Osteoblast (primary cell): ENCODE measurements at regions not wholly inside any gene's neighbourhood (a gene's known extent, or its start where the extent isn't known, plus 50 kb on each side); places are given as distances from the start of the nearest gene placed in this dataset.
"Not testable (repeated sequence)": the region's sequence is repeated elsewhere in the genome, so short reads cannot be mapped to it uniquely, and the experiment has no call there.

ENCODE experiments used
- DNase-seq: peaks from one replicate; pipeline ENCODE4 v3.0.0; 2011; ENCODE audit warnings: low spot score, mixed read lengths; ENCODE audit not compliant: insufficient read length; ENCODE audit errors: missing footprints
- H2AFZ ChIP-seq: 2 replicates; pipeline ENCODE4 v1.6.0; 2011; ENCODE audit warnings: mild to moderate bottlenecking, low read length
- H3K27ac ChIP-seq: 2 replicates; pipeline ENCODE4 v1.5.1; 2011; ENCODE audit warnings: mild to moderate bottlenecking, low read depth, low read length, moderate library complexity
- H3K27me3 ChIP-seq: 2 replicates; pipeline ENCODE4 v1.6.0; 2012; ENCODE audit warnings: mild to moderate bottlenecking, control low read depth, inconsistent platforms, low read length, moderate library complexity; ENCODE audit not compliant: insufficient read depth
- H3K36me3 ChIP-seq: 2 replicates; pipeline ENCODE4 v1.5.1; 2011; ENCODE audit warnings: mild to moderate bottlenecking, low read length, control low read depth, moderate library complexity; ENCODE audit not compliant: insufficient read depth
- H3K4me1 ChIP-seq: 2 replicates; pipeline ENCODE4 v1.5.1; 2011; ENCODE audit warnings: mild to moderate bottlenecking, low read length, control low read depth, moderate library complexity; ENCODE audit not compliant: insufficient read depth
- H3K4me2 ChIP-seq: 2 replicates; pipeline ENCODE4 v1.6.0; 2011; ENCODE audit warnings: mild to moderate bottlenecking, low read length; ENCODE audit not compliant: insufficient read depth
- H3K4me3 ChIP-seq: fragments of 200-600 bp; sonication (generic); 3 replicates; pipeline ENCODE4 v1.5.1; 2012; ENCODE audit warnings: mild to moderate bottlenecking, low read length, inconsistent platforms; ENCODE audit not compliant: insufficient read depth
- H3K79me2 ChIP-seq: 2 replicates; pipeline ENCODE4 v1.6.0; 2012; ENCODE audit warnings: mild to moderate bottlenecking, low read length, control low read depth, inconsistent platforms; ENCODE audit not compliant: insufficient read depth
- H3K9me3 ChIP-seq: 2 replicates; pipeline ENCODE4 v1.5.1; 2011; ENCODE audit warnings: low read depth, low read length, control low read depth
- H4K20me1 ChIP-seq: 2 replicates; pipeline ENCODE4 v1.6.0; 2012; ENCODE audit warnings: mild to moderate bottlenecking, low read length, control low read depth; ENCODE audit not compliant: insufficient read depth

GRCh38 chr22:16681290-16681689 is 88.7 kb upstream of the CCT8L2 start:
- H3K27me3 ChIP-seq, H3K27ac ChIP-seq, H3K9me3 ChIP-seq, H3K4me1 ChIP-seq, H3K4me2 ChIP-seq, DNase-seq, H3K79me2 ChIP-seq, H3K36me3 ChIP-seq, H2AFZ ChIP-seq, H3K4me3 ChIP-seq, H4K20me1 ChIP-seq: not testable (repeated sequence)

- H3K79me2 ChIP-seq, H3K4me3 ChIP-seq, H3K4me2 ChIP-seq, H3K27ac ChIP-seq, H4K20me1 ChIP-seq, H2AFZ ChIP-seq, H3K9me3 ChIP-seq, DNase-seq, H3K4me1 ChIP-seq, H3K27me3 ChIP-seq, H3K36me3 ChIP-seq: not testable (repeated sequence)
Measured at GRCh38 chr22:16680209-16680899, 87.7 kb upstream of the CCT8L2 start.

- not testable (repeated sequence) for H3K4me2 ChIP-seq, H3K4me3 ChIP-seq, H3K27me3 ChIP-seq, DNase-seq, H4K20me1 ChIP-seq, H3K9me3 ChIP-seq, H3K4me1 ChIP-seq, H2AFZ ChIP-seq, H3K27ac ChIP-seq, H3K36me3 ChIP-seq, H3K79me2 ChIP-seq
Measured at GRCh38 chr22:16679191-16679834, 86.7 kb upstream of the CCT8L2 start.

- H3K36me3 ChIP-seq, DNase-seq, H3K27me3 ChIP-seq, H4K20me1 ChIP-seq, H3K4me2 ChIP-seq, H3K79me2 ChIP-seq, H3K4me1 ChIP-seq, H2AFZ ChIP-seq, H3K4me3 ChIP-seq, H3K9me3 ChIP-seq, H3K27ac ChIP-seq: not testable (repeated sequence)
Measured at GRCh38 chr22:16673433-16673832, 80.8 kb upstream of the CCT8L2 start.

GRCh38 chr22:16665610-16666009 is 73.0 kb upstream of the CCT8L2 start:
- not testable (repeated sequence) for H3K27me3 ChIP-seq, H3K36me3 ChIP-seq, H2AFZ ChIP-seq, DNase-seq, H3K4me1 ChIP-seq, H4K20me1 ChIP-seq, H3K9me3 ChIP-seq, H3K27ac ChIP-seq, H3K79me2 ChIP-seq, H3K4me2 ChIP-seq, H3K4me3 ChIP-seq

GRCh38 chr22:16662330-16662729 is 69.7 kb upstream of the CCT8L2 start:
- not testable (repeated sequence) for H3K9me3 ChIP-seq, H3K79me2 ChIP-seq, H3K27ac ChIP-seq, H3K4me1 ChIP-seq, DNase-seq, H3K4me2 ChIP-seq, H4K20me1 ChIP-seq, H3K27me3 ChIP-seq, H2AFZ ChIP-seq, H3K36me3 ChIP-seq, H3K4me3 ChIP-seq

- not testable (repeated sequence) for H3K36me3 ChIP-seq, DNase-seq, H3K4me3 ChIP-seq, H4K20me1 ChIP-seq, H2AFZ ChIP-seq, H3K4me1 ChIP-seq, H3K27me3 ChIP-seq, H3K79me2 ChIP-seq, H3K4me2 ChIP-seq, H3K9me3 ChIP-seq, H3K27ac ChIP-seq
Measured at GRCh38 chr22:16660989-16661388, 68.4 kb upstream of the CCT8L2 start.

GRCh38 chr22:16660570-16660969 is 68.0 kb upstream of the CCT8L2 start:
- not testable (repeated sequence) for H3K27me3 ChIP-seq, H3K4me1 ChIP-seq, H4K20me1 ChIP-seq, H3K27ac ChIP-seq, H3K4me2 ChIP-seq, H3K79me2 ChIP-seq, H2AFZ ChIP-seq, H3K4me3 ChIP-seq, H3K9me3 ChIP-seq, H3K36me3 ChIP-seq, DNase-seq

- not testable (repeated sequence) for H3K36me3 ChIP-seq, H3K27me3 ChIP-seq, H3K79me2 ChIP-seq, H3K9me3 ChIP-seq, H3K4me3 ChIP-seq, H2AFZ ChIP-seq, H3K4me2 ChIP-seq, DNase-seq, H3K4me1 ChIP-seq, H4K20me1 ChIP-seq, H3K27ac ChIP-seq
Measured at GRCh38 chr22:16659273-16659834, 66.7 kb upstream of the CCT8L2 start.
